ENCODE measurements at regions not wholly inside any gene's neighbourhood (a gene's known extent, or its start where the extent isn't known, plus 50 kb on each side); places are given as distances from the start of the nearest gene placed in this dataset.

DNA sequence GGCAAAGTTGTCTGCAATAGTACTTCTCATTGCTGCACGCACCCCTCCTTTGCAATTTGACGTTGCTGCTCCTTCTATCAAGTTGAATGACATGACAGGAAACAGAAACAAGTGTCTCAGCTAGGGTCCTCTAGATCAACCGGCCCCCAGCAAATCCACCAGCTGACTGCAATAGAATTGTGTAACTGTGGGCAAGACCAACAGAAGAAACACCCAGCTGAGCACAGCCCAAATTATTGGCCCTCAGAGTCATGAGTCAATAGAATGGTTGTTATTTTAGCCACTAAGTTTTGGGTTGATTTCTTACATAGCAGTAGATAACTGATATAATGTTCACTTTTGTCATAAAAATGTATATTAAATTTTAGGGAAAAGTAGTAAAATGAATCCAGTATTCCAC lies 202.7 kb downstream of the MAFB start:
- DNase-seq = no peak

- no peak for DNase-seq
These were observed 207.1 kb downstream of the MAFB start for GRCh38 chr20:40481743-40482458.

DNA sequence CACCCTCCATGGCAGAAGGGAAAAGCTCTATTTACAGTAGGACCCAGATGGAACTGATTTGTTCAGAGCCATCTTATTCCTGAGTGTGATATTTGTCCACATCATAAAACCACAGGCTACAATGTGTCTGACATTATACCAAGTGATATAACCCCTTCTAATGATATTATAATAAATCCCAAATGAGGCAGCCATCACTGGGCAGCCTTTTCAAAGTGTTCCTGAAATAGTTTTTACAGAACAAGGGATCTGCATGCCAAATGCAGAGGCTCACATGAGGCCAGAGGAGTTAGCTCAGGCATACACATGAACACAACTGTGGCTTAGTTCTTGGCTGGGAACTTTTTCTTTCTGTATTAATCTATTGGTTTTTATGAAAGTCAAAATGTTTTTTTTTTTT lies 207.7 kb downstream of the MAFB start:
- DNase-seq = no peak

- DNase-seq = no peak
These were observed 211.2 kb downstream of the MAFB start for GRCh38 chr20:40477805-40478204.

GRCh38 chr20:40476461-40476860 lies 212.6 kb downstream of the MAFB start:
- no peak for DNase-seq

- no peak for DNase-seq
These were observed 216.1 kb downstream of the MAFB start for GRCh38 chr20:40472905-40473304.

DNA sequence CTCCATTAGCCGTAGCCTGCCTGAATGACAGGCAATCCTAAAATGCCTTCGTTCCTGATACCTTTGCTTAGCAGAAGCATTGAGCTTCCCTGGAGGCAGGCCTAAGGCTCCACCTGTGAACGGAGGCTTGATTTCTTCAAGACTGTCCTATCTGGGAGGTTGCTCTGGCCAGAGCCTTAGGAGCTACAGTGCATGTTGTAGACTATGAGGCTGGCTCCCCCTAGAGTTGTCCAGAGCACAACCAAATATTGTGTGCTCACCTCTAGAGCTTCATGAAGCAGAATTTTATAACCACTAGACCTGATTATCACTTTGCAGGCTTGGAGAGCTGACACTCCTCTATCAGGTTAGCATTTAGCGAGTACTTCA lies 217.8 kb downstream of the MAFB start:
- DNase-seq = no peak

DNA sequence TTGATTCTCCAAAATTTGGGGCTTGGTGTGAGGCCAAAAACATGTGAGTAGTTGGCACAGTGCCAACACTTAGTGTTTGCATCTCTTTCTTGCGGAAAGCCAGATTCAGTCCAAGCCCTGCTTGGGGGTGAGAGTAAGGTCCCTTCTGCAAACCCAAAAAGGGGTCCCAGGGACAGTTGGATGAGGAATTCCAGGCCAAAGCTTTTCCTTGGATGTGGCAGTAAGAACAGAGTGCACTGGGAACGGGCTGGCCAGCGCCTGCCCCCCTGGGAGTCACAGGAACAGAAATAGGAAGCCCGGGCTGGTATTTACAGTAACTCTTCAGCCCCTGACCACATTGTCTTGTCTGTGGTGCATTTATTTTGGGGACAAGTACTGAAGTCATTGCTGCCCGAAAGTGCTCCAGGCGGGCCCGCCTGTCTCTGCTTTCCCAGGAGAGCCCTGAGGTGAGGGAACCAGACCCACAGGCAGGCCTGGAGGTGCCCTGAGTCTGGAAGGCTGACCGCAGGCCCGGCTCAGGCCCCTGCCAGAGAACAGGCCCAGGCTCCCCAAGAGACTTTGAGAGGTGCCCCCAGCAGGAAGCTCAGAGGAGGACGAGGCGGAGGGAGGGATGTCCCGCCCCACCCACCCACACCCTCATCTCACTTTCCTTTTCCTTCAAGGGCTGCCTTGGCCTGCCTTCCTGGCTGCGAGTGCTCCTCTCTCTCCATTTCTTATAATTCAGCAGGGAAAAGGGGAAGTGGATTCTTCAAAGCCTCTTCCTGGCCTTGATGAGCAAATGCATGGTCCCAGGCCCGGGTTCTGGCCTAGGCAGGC lies 218.4 kb downstream of the MAFB start:
- DNase-seq = no peak

- no peak for DNase-seq
These were observed 220.3 kb downstream of the MAFB start for GRCh38 chr20:40468759-40469158.

GRCh38 chr20:40467703-40468411 lies 221.2 kb downstream of the MAFB start:
- DNase-seq = no peak

GRCh38 chr20:40467067-40467466 lies 222.0 kb downstream of the MAFB start:
- no peak for DNase-seq

DNA sequence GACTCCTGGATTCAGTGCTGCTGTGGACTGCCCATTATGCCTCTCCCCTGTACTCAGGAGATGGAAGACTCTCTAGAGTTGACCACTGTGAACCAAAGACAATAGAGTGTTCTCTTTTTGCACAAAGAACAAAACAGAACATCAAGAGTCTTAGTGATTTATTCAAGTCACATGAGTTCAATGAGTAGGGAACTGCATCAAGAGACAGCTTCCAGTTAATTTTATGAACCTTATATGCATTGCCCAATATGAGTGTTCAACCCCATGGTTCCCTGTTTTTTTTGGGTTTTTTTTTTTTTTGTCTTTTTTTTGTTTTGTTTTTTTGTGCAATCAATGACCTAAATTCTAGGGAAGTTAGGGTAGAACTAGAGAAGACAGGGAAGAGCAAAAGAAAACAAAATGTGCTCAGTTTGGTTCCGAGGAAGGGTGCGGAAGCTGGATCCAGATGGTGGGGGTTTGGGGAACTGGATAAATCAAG lies 224.3 kb downstream of the MAFB start:
- no peak for DNase-seq

GRCh38 chr20:40463171-40463570 lies 225.9 kb downstream of the MAFB start:
- DNase-seq = no peak

DNA sequence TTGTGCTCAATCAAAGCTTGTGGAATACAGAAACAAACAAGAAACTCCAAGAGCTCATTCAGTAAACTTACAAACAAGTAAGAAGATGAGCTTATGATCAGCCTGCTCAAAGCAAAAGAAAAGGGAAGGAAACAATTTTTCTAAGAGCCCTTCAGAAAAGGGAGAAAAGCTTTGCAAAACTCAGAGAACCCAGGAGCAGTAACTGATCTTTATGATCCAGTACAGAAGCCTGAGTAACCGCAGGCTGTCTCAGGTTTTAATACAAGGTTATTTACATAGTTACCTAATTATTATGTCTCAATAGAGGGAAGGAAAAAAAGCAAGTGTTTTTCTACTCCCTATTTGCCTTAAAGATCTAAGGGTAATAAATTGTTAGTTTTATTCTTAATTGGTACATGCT lies 226.5 kb downstream of the MAFB start:
- no peak for DNase-seq

- no peak for DNase-seq
These were observed 229.7 kb downstream of the MAFB start for GRCh38 chr20:40459299-40459698.

DNA sequence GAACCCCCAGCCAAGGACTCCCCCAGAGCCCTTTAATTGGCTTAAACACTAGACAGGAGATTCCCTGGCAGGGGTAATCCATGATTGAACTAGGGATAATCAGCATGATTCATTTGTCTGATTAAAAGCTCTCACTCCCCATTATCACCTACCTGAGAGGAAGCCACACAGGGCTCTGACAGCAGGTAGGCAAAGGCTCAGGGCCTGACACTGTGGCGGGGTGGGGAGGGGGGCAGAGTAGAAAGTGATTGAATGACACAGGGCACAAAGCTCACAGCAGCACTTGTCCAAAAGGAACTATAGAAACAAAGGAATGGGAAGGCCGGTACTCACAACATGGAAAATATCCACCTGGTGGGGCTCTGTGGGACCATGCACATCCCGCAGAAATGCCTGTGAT lies 231.6 kb downstream of the MAFB start:
- DNase-seq = no peak

GRCh38 chr20:40452758-40453157 lies 236.3 kb downstream of the MAFB start:
- no peak for DNase-seq

DNA sequence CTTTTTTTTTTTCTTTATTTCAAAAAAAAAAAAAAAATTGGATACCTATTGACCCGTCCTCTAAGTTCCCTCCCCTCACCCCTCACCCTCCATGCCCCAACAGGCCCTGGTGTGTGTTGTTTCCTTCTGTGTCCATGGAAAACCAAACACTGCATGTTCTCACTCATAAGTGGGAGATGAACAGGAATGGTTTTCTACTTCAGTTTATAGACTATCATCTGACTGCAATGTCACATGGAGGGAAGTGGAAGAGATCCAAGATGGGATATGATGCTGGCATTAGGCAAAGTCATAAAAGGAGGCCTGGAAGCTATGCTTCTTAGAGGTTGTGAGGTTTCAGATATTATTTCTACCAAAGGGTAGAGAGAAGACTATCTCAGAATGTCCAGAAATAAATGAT lies 237.5 kb downstream of the MAFB start:
- no peak for DNase-seq

GRCh38 chr20:40449974-40450616 lies 238.9 kb downstream of the MAFB start:
- no peak for DNase-seq

- no peak for DNase-seq
These were observed 239.8 kb downstream of the MAFB start for GRCh38 chr20:40449144-40449690.

GRCh38 chr20:40446888-40447287 lies 242.1 kb downstream of the MAFB start:
- DNase-seq = no peak

DNA sequence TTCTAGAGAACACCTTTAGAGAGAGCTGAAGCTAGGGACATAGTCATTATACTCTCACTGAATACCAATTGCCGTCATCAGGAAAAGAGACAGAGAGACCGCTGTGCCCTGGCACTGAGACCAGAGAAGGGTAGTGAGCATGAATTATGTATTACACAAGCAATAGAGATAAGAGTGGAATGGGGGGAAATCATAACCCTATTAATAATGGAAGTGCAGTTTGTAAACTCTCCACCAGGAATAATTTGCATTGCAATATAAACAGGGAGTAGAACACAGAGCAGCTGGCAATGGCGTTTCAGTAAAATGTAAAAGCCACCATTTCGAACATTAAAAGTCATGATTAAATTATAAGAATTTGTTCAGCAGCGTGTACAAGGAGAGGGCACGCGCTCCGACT lies 244.5 kb downstream of the MAFB start:
- no peak for DNase-seq

- no peak for DNase-seq
These were observed 245.3 kb downstream of the MAFB start for GRCh38 chr20:40443753-40444152.

Measured in stimulated activated CD4-positive, alpha-beta T cell treated with anti-CD3 and anti-CD28 coated beads, Interleukin-4, amount 100 ng/mL, for 24 hours (primary cell).